ENCODE measurements at regions not wholly inside any gene's neighbourhood (a gene's known extent, or its start where the extent isn't known, plus 50 kb on each side); places are given as distances from the start of the nearest gene placed in this dataset.

- H3K4me3 ChIP-seq (ENCODE audit: low read depth, low read length), result no peak overlapping the region
- TF ChIP-seq CTCF (IDR thresholded peaks at IDR 0.05; ENCODE audit: borderline replicate concordance, insufficient read depth, low read depth, low read length), result no peak
Measured at GRCh38 chr12:102694903-102695302, 214.5 kb upstream of the IGF1 start.

GRCh38 chr12:102691773-102692555 lies 211.6 kb upstream of the IGF1 start:
- no peak for TF ChIP-seq CTCF (IDR thresholded peaks at IDR 0.05; ENCODE audit: borderline replicate concordance, insufficient read depth, low read depth, low read length)
- H3K4me3 ChIP-seq (ENCODE audit: low read depth, low read length), result no peak overlapping the region

GRCh38 chr12:102690253-102690652 lies 209.9 kb upstream of the IGF1 start:
- no peak for TF ChIP-seq CTCF (IDR thresholded peaks at IDR 0.05; ENCODE audit: borderline replicate concordance, insufficient read depth, low read depth, low read length)
- H3K4me3 ChIP-seq (ENCODE audit: low read depth, low read length), result no peak overlapping the region

GRCh38 chr12:102689701-102690100 lies 209.3 kb upstream of the IGF1 start:
- no peak overlapping the region for H3K4me3 ChIP-seq (ENCODE audit: low read depth, low read length)
- TF ChIP-seq CTCF (IDR thresholded peaks at IDR 0.05; ENCODE audit: borderline replicate concordance, insufficient read depth, low read depth, low read length), result no peak

GRCh38 chr12:102687523-102687922 lies 207.2 kb upstream of the IGF1 start:
- no peak overlapping the region for H3K4me3 ChIP-seq (ENCODE audit: low read depth, low read length)
- no peak for TF ChIP-seq CTCF (IDR thresholded peaks at IDR 0.05; ENCODE audit: borderline replicate concordance, insufficient read depth, low read depth, low read length)

GRCh38 chr12:102685841-102686240 lies 205.5 kb upstream of the IGF1 start:
- no peak overlapping the region for H3K4me3 ChIP-seq (ENCODE audit: low read depth, low read length)
- no peak for TF ChIP-seq CTCF (IDR thresholded peaks at IDR 0.05; ENCODE audit: borderline replicate concordance, insufficient read depth, low read depth, low read length)

GRCh38 chr12:102685172-102685571 lies 204.8 kb upstream of the IGF1 start:
- H3K4me3 ChIP-seq (ENCODE audit: low read depth, low read length), result no peak overlapping the region
- no peak for TF ChIP-seq CTCF (IDR thresholded peaks at IDR 0.05; ENCODE audit: borderline replicate concordance, insufficient read depth, low read depth, low read length)

Data from GM12875 (cell line).